ENCODE measurements at regions not wholly inside any gene's neighbourhood (a gene's known extent, or its start where the extent isn't known, plus 50 kb on each side); places are given as distances from the start of the nearest gene placed in this dataset.

DNA sequence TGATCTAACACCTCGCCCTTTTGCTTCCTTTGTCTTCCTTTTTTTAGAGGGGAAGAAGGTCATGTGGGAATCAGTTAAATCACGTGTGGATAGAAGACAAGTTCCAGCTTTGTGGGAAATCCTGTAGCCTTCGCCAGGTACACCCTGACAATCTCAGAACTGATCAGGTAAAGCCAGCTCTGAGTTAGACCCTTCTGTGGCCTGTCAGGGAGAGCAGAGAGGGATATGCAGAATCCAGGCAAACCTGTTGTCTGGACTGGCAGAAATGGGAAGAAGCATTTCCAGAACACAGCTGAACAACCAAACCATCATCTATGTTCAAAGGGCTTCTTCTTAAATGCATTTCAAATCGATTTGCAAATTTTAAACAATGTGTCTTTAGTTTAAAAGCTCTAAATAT, 247.4 kb upstream of the FN1 start:
- intact Hi-C loops (cut with micrococcal nuclease) = no loop called here
- no peak overlapping the region for H3K4me3 Mint-ChIP-seq
- H3K27me3 Mint-ChIP-seq (ENCODE audit: insufficient read depth) = peaks cover 1% of the 10 kb centered on the region
- H3K4me1 Mint-ChIP-seq (ENCODE audit: low read depth) = peaks cover 17% of the 10 kb centered on the region
- H3K9me3 Mint-ChIP-seq = peaks cover 6% of the 10 kb centered on the region
- DNase-seq (ENCODE audit: low spot score) = no peak
- H3K27ac Mint-ChIP-seq = no peak overlapping the region
- H3K36me3 Mint-ChIP-seq (ENCODE audit: low read depth) = no peaks in the 10 kb centered on the region

DNA sequence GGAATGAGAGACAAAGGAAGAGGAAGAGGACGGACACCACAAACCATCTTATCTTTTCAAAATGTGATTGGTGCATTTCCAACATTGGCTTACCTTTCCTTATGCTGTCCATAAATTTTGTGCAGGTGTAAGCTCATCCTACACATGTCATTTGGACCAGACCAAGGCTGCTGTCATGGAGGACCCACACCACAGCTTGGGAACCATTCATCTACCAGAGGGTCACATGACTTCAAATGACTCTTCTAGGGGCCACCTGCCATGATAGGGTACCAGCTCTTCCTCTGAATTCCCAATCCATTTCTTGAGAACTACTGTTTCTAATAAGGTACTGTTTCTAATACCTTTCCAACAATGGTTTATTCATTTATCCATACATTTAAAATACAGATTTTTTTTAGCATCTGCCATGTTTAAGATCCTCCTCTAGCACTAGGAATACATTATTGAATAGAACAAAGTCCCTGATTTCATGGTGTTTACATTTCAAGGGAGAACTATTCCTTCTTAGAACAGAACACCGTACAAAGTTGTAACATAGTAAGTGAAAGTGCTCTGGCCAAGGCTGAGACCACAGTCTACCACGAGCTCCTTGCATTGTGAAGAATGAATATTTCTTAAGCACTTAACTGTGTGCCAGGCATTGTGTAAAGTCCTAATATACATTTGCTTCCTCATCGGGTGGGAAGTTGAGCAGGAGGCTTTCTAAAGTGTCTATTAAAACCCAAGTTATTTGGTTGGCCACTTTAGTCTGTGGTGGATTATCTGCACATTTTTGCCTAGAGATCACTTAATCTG, 246.1 kb upstream of the FN1 start:
- Mint-ChIP-seq H3K27me3 (ENCODE audit: insufficient read depth) (no peaks in the 10 kb centered on the region), H3K4me1 (ENCODE audit: low read depth) (peaks cover 17% of the 10 kb centered on the region), H3K36me3 (ENCODE audit: low read depth) (no peaks in the 10 kb centered on the region), H3K9me3 (peaks cover 6% of the 10 kb centered on the region), H3K4me3 (no peak overlapping the region), H3K27ac (no peak overlapping the region)
- intact Hi-C loops (cut with micrococcal nuclease) = no loop called here
- DNase-seq (ENCODE audit: low spot score) = no peak

DNA sequence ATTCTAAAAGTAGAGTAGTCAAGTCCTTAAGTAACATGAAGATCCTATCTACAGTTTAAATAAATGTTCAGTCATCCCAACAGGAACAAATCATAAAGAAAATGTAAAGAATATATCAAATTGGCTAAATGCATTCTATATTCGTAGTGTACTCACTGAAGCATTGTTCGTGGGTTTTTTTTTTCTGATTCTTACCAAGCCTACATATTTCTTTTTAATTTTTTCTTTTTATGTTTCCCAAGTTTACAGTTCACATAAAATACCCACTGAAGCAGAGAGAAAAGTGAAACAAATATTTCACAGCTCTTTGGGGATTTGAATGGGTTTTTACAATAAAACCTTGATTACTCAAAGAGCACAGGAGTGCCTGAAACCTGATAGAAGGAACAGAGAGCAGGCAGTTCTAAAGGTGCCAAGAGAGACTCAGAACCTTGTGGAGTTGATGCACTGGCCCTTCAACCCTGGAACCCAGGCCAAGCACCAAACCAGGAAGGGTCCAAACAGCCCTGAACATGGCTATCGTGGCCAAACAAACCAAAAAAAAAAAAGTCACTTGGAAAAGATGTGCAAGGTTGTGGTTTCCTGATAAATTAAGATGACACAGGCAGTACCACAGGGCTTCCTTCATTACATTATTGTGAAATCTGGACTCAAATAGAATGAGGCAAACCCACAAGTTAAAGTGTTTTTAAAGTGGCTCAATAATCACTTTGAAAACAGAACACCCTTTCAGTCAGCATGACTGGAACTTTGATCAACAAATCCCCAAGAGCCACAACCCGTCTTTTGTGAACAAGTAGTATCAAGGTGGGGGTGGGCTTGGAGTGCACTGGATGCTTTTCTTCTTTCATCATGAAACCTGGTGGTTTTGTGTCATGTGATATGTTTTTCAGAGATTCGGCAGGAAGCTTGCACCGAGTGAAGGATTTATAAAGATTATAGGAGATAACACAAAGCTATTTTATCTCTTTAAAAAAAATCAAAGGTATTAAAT, 245.0 kb upstream of the FN1 start:
- H3K9me3 Mint-ChIP-seq = peaks cover 6% of the 10 kb centered on the region
- intact Hi-C loops (cut with micrococcal nuclease) = no loop called here
- no peak overlapping the region for H3K4me3 Mint-ChIP-seq
- DNase-seq (ENCODE audit: low spot score) = no peak
- no peaks in the 10 kb centered on the region for H3K36me3 Mint-ChIP-seq (ENCODE audit: low read depth)
- no peaks in the 10 kb centered on the region for H3K27me3 Mint-ChIP-seq (ENCODE audit: insufficient read depth)
- H3K4me1 Mint-ChIP-seq (ENCODE audit: low read depth) = peaks cover 17% of the 10 kb centered on the region
- H3K27ac Mint-ChIP-seq = no peak overlapping the region

DNA sequence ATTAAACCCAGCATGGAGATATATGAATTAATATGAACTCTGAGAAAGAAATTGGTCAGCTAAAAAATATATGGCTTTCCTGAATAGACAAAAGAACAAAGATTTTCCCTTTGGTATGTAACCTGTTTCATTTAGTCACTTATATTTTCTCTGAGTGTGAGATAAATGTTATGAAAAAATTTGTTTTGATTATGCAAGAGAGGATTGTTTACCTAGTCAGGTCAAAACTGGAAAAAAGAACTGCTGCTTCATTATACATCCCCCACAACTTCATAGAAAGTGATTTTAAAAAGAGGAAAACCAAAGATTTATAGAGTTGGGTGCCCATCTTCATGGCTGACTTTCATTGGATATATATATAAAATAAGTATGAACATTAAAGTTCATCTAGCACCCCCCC, 242.2 kb upstream of the FN1 start:
- no peak overlapping the region for H3K4me3 Mint-ChIP-seq
- H3K27me3 Mint-ChIP-seq (ENCODE audit: insufficient read depth) = no peaks in the 10 kb centered on the region
- no peak for DNase-seq (ENCODE audit: low spot score)
- no peaks in the 10 kb centered on the region for H3K9me3 Mint-ChIP-seq
- H3K36me3 Mint-ChIP-seq (ENCODE audit: low read depth) = no peaks in the 10 kb centered on the region
- intact Hi-C loops (cut with micrococcal nuclease) = no loop called here
- peaks cover 17% of the 10 kb centered on the region for H3K4me1 Mint-ChIP-seq (ENCODE audit: low read depth)
- no peak overlapping the region for H3K27ac Mint-ChIP-seq

DNA sequence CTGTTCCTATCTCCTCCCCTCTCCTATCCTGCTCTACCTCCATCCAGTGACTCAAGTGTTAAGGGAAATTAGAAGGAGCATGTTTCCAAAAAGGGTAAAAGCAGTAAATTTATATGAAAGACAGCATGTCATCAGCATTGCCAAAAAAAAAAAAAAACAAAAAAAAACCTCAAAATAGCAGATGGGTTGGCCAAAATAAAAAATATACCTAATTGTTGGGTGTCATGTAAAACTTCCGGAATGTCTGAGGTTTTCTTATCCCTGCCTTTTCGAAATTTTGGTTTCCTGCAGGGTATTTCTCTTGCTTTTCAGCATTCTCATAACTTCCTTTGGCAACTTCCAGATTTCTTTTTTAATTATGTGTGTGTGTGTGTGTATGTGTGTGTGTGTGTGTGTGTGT, 241.6 kb upstream of the FN1 start:
- H3K36me3 Mint-ChIP-seq (ENCODE audit: low read depth) = no peaks in the 10 kb centered on the region
- H3K9me3 Mint-ChIP-seq = no peaks in the 10 kb centered on the region

DNA sequence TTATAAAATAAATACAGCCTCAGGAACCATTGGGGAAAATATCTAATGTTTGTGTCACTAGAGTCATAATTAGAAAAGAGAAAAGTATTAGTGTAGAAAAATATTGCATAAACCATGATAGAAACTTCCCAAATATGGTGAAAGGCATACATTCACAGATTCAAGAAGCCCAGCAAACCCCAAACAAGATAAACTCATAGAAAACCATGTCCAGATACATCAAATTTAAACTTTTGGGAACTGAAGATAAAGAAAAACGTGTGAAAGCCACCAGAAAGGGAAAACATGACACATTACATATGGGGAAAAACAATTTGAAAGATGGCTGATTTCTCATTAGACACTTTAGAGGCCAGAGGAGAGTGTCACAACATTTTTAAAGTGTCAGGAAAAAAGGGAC, 236.5 kb upstream of the FN1 start:
- no peak for DNase-seq (ENCODE audit: low spot score)
- H3K36me3 Mint-ChIP-seq (ENCODE audit: low read depth) = no peaks in the 10 kb centered on the region
- H3K9me3 Mint-ChIP-seq = no peaks in the 10 kb centered on the region
- H3K4me1 Mint-ChIP-seq (ENCODE audit: low read depth) = no peaks in the 10 kb centered on the region
- peaks cover 2% of the 10 kb centered on the region for H3K27me3 Mint-ChIP-seq (ENCODE audit: insufficient read depth)
- H3K27ac Mint-ChIP-seq = no peak overlapping the region
- intact Hi-C loops (cut with micrococcal nuclease) = no loop called here
- H3K4me3 Mint-ChIP-seq = no peak overlapping the region

More for the DNA sequence above, 241.6 kb upstream of the FN1 start:
- Mint-ChIP-seq H3K4me3 (no peak overlapping the region), H3K27ac (no peak overlapping the region), H3K27me3 (ENCODE audit: insufficient read depth) (no peaks in the 10 kb centered on the region), H3K4me1 (ENCODE audit: low read depth) (peaks cover 17% of the 10 kb centered on the region)
- intact Hi-C loops (cut with micrococcal nuclease) = no loop called here
- no peak for DNase-seq (ENCODE audit: low spot score)

DNA sequence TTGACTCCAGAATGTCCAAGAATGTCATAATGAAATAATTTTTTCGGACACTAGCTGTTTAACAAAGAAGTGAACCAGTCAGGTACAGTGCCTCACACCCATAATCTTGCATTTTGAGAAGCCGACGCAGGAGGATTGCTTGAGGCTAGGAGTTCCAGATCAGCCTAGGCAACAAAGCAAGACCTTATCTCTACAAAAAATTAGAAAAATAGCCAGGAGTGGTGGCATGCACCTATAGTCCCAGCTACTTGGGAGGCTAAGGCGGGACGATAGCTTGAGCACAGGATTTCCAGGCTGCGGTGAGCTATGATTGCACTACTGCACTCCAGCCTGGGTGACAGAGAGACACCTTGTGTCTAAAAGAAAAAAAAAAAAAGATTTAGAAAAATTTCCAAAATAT, 235.8 kb upstream of the FN1 start:
- H3K4me1 Mint-ChIP-seq (ENCODE audit: low read depth) = no peaks in the 10 kb centered on the region
- no peak for DNase-seq (ENCODE audit: low spot score)
- H3K4me3 Mint-ChIP-seq = no peak overlapping the region
- peaks cover 2% of the 10 kb centered on the region for H3K27me3 Mint-ChIP-seq (ENCODE audit: insufficient read depth)
- intact Hi-C loops (cut with micrococcal nuclease) = no loop called here
- no peaks in the 10 kb centered on the region for H3K9me3 Mint-ChIP-seq
- H3K36me3 Mint-ChIP-seq (ENCODE audit: low read depth) = no peaks in the 10 kb centered on the region
- no peak overlapping the region for H3K27ac Mint-ChIP-seq

DNA sequence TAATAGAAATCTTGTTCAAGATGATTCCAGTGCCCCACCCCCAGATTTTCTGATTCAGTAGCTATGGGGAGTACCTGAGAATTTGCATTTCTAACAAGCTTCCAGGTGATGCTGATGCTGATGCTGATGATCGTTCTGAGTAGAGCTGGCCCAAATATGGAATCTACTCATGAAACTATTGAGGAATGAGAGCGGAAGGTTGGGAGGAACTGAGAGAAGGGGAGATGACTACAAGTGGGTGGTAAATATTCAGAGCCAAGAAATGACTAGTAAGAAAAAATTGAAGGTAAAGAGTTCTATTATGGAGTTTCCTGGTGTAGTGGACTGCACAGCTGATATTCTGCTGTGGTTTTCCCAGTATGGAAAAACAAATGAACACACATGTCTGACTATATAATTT, 235.4 kb upstream of the FN1 start:
- no peak overlapping the region for H3K4me3 Mint-ChIP-seq
- intact Hi-C loops (cut with micrococcal nuclease) = no loop called here
- DNase-seq (ENCODE audit: low spot score) = no peak
- peaks cover 2% of the 10 kb centered on the region for H3K27me3 Mint-ChIP-seq (ENCODE audit: insufficient read depth)
- H3K9me3 Mint-ChIP-seq = no peaks in the 10 kb centered on the region
- H3K36me3 Mint-ChIP-seq (ENCODE audit: low read depth) = no peaks in the 10 kb centered on the region
- H3K27ac Mint-ChIP-seq = no peak overlapping the region
- H3K4me1 Mint-ChIP-seq (ENCODE audit: low read depth) = no peaks in the 10 kb centered on the region

DNA sequence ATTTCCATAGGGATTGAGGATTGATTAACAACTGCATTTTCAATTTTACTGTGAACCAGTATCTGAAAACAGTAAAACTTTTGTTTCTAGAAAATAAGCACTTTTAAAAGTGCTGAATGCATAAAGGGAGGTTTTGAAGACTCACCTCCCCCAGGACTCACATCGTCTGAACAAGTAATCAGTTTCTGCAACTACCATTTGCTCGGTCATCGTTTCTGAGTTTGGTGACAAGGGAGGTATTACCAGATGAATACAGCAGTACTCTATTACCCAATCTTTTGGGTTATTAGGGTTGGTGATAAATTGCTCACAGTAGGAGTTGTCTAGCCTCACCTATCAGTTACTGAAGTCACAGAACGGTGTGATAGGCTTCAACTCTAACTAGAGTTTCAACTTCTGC, 234.5 kb upstream of the FN1 start:
- Mint-ChIP-seq H3K27me3 (ENCODE audit: insufficient read depth) (peaks cover 2% of the 10 kb centered on the region), H3K36me3 (ENCODE audit: low read depth) (no peaks in the 10 kb centered on the region)

DNA sequence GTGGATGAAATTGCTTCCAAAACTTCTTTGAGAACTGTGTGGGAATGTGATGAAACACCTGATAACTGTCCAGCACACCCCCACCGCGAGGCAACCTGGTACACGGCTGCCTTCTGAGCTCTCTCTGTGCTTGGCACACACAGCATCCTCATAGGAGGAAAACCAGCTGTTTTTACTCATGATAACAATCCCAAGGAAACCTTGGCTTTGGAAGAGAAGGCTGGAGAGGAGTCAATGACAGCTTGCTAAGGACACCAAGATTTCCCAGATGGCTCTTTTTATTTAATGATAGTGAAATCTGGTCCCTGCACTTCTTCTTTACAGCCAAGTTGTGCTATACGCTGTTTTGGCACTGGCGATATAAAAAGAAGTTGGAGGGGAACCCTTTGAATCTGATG, 232.5 kb upstream of the FN1 start:
- no peak overlapping the region for H3K4me3 Mint-ChIP-seq
- no peaks in the 10 kb centered on the region for H3K9me3 Mint-ChIP-seq
- intact Hi-C loops (cut with micrococcal nuclease) = no loop called here
- H3K27ac Mint-ChIP-seq = no peak overlapping the region
- no peaks in the 10 kb centered on the region for H3K36me3 Mint-ChIP-seq (ENCODE audit: low read depth)
- peaks cover 2% of the 10 kb centered on the region for H3K27me3 Mint-ChIP-seq (ENCODE audit: insufficient read depth)
- peaks cover 6% of the 10 kb centered on the region for H3K4me1 Mint-ChIP-seq (ENCODE audit: low read depth)
- DNase-seq (ENCODE audit: low spot score) = no peak

More for the DNA sequence above, 234.5 kb upstream of the FN1 start:
- Mint-ChIP-seq H3K9me3 (no peaks in the 10 kb centered on the region), H3K4me3 (no peak overlapping the region), H3K4me1 (ENCODE audit: low read depth) (no peaks in the 10 kb centered on the region), H3K27ac (no peak overlapping the region)
- intact Hi-C loops (cut with micrococcal nuclease) = no loop called here
- no peak for DNase-seq (ENCODE audit: low spot score)

DNA sequence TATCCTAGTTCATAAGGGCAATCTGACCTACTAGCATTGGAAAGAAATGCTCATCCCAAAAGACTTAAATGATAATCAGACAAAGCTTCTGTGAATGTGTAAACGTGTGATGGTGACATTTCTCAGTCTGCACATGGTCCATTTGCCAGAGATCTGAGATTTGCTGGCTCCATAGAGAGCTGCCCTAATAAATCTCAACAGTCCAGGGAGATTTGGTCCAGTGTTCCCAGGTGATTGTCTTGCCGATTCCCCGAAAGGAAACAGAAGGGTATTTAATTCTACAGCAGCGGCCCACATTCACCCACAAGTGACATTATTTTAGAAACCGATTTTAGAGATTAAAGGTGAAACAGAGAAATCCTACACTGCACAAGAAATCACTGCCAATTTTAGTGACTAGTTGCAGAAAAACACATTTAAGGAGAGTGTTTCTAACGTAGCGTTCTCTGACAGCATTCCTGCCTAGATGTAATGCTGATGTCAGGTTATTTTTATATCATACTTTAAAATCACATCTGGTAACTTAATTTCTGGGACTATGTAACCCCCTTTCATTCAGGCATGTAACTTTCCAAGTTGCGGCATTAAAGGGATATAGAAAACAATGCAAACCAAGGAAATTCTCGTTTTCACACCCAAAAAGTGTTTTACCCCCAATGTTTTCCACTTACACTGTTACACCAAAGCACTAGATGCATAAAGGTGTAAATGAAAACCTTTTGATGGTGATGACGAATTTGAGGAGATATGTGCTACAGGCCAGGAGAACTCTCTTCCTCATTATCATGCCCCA, 231.9 kb upstream of the FN1 start:
- no peaks in the 10 kb centered on the region for H3K9me3 Mint-ChIP-seq
- H3K4me3 Mint-ChIP-seq = no peak overlapping the region
- H3K4me1 Mint-ChIP-seq (ENCODE audit: low read depth) = peaks cover 6% of the 10 kb centered on the region
- DNase-seq (ENCODE audit: low spot score) = no peak
- peaks cover 4% of the 10 kb centered on the region for H3K27me3 Mint-ChIP-seq (ENCODE audit: insufficient read depth)
- no peak overlapping the region for H3K27ac Mint-ChIP-seq
- H3K36me3 Mint-ChIP-seq (ENCODE audit: low read depth) = no peaks in the 10 kb centered on the region
- intact Hi-C loops (cut with micrococcal nuclease) = no loop called here

DNA sequence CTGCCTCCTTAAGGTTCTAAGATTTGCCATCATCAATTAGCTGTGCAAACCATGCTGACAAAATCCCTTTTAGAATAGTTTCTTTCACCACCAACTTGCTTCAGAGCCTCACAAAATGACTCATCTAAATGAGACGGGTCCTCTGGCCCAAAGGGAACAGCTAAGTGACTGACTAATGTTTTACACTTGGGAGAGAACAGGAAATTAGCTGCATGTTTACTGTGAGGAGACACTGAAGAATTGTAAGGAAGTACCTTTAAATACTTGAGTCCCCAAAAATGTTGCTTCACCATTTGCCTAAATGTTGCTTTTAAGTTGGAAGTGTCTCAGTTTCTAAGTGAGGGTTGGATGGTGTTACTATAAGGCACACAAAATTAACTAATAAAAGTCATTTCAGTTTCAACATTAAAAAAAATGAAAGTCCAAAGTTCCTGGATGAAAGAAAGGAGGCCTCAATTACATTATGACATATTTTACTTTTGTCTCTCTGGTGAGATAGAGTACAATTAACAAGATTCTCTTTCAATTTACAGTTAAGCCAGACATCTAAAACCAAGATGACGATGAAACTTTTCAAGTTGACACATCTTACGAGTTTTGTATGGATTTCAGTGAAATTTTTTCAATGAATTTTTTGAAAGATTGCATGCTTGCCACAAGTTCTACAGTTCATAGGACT, 229.1 kb upstream of the FN1 start:
- no peak for DNase-seq (ENCODE audit: low spot score)
- Mint-ChIP-seq H3K27me3 (ENCODE audit: insufficient read depth) (peaks cover 4% of the 10 kb centered on the region), H3K9me3 (no peaks in the 10 kb centered on the region), H3K27ac (no peak overlapping the region), H3K4me3 (no peak overlapping the region), H3K4me1 (ENCODE audit: low read depth) (peaks cover 6% of the 10 kb centered on the region), H3K36me3 (ENCODE audit: low read depth) (no peaks in the 10 kb centered on the region)
- intact Hi-C loops (cut with micrococcal nuclease) = no loop called here

Measured in activated T-helper 1 cell treated with anti-CD3 and anti-CD28 coated beads, Interleukin-12 subunit alpha, Interleukin-12 subunit beta, Interleukin-2, Interleukin-4 antibody, amounts not matched to agents 30 ng/mL and 10 ng/mL and 1 ng/mL, durations not matched to agents 14 hours and 24 hours and 36 hours (primary cell).